Lung (tissue), 11 donors: ENCODE measurements at regions not wholly inside any gene's neighbourhood (a gene's known extent, or its start where the extent isn't known, plus 50 kb on each side); places are given as distances from the start of the nearest gene placed in this dataset.

Experiments used
- ATAC-seq: fragments of 200-7000 bp; cut with Tn5 transposase; one replicate; pipeline ENCODE4 v1.9.1; 2020; ENCODE audit warnings: moderate number of reproducible peaks; ENCODE audit not compliant: insufficient read depth, low FRiP score
- DNase-seq, 3 donors: peaks; one replicate each; pipeline ENCODE4 v3.0.0-alpha.2; 2013 to 2017
- H3K27ac ChIP-seq, 2 donors: one replicate each; pipeline ENCODE4 v1.5.1; 2013; ENCODE audit warnings: mild to moderate bottlenecking in 2 of 2, moderate library complexity in 2 of 2, control low read depth in 1 of 2, inconsistent platforms in 1 of 2, low read depth in 1 of 2, low read length in 1 of 2
- H3K27me3 ChIP-seq, 3 donors: one replicate each; pipeline ENCODE4 v1.5.1; 2013; ENCODE audit warnings: low read length in 2 of 3; ENCODE audit not compliant: control insufficient read depth in 3 of 3, insufficient read depth in 3 of 3
- H3K36me3 ChIP-seq, 4 donors: one replicate each; pipeline ENCODE4 v1.5.1; 2013; ENCODE audit warnings: low read length in 4 of 4, mild to moderate bottlenecking in 1 of 4, moderate library complexity in 1 of 4; ENCODE audit not compliant: control insufficient read depth in 4 of 4, insufficient read depth in 4 of 4
- H3K4me1 ChIP-seq, 5 donors: one replicate each; pipeline ENCODE4 v1.5.1; 2013; ENCODE audit warnings: low read length in 5 of 5, mild to moderate bottlenecking in 2 of 5, moderate library complexity in 1 of 5; ENCODE audit not compliant: control insufficient read depth in 5 of 5, insufficient read depth in 5 of 5
- H3K4me3 ChIP-seq: one replicate; pipeline ENCODE4 v1.5.1; 2013; ENCODE audit warnings: mild to moderate bottlenecking, control low read depth, moderate library complexity
- H3K9ac ChIP-seq, 2 donors: one replicate each; pipeline ENCODE4 v1.5.1; 2013; ENCODE audit warnings: low read length in 2 of 2, control low read depth in 1 of 2; ENCODE audit not compliant: insufficient read depth in 1 of 2
- H3K9me3 ChIP-seq, 4 donors: one replicate each; pipeline ENCODE4 v1.5.1; 2013; ENCODE audit warnings: low read length in 3 of 4, mild to moderate bottlenecking in 1 of 4, moderate library complexity in 1 of 4; ENCODE audit not compliant: control insufficient read depth in 4 of 4, insufficient read depth in 3 of 4
- CTCF ChIP-seq: IDR thresholded peaks from 2 replicates; pipeline ENCODE4 v1.5.1; 2012; ENCODE audit warnings: mild to moderate bottlenecking; ENCODE audit errors: control extremely low read depth, extremely low read depth
- WGBS, 2 donors: extraction: QIAGEN DNeasy Blood & Tissue Kit; methylation state at CpG; one replicate each; pipeline ENCODE4 v1.1.7; 2013; 5-methylcytosine and 5-hydroxymethylcytosine counted together
- donor health status: control.
- donor health status: control.
- donor health status: Bipolar disorder and iron deficiency.
- donor health status: healthy.
- donor health status: DM: yes; HTN: yes; CAD: no.

GRCh38 chr10:14431868-14432267 is 101.1 kb upstream of the FRMD4A start:
- ATAC-seq (no peak), DNase-seq (no peak)
- 92 to 95% methylated on average over 4 of the region's 4 CpGs for WGBS, 2 donors

GRCh38 chr10:14429043-14429700 is 98.4 kb upstream of the FRMD4A start:
- Histone ChIP-seq H3K4me3 (no peak overlapping the region), H3K36me3 (no peaks in the 10 kb centered on the region), H3K9ac (no peak overlapping the region), H3K9me3 (peaks cover 0 to 1% (median 0%) of the 10 kb centered on the region in 4 donors), H3K4me1 (no peaks in the 10 kb centered on the region), H3K27me3 (peaks cover 0 to 4% (median 3%) of the 10 kb centered on the region in 3 donors), H3K27ac (no peak overlapping the region)
- ATAC-seq (no peak), DNase-seq (no peak)
- WGBS, 2 donors: 47% methylated on average over 6 of the region's 6 CpGs
- no peak for TF ChIP-seq CTCF

More at GRCh38 chr10:14431868-14432267, 101.1 kb upstream of the FRMD4A start:
- Histone ChIP-seq H3K27me3 (peaks cover 0 to 4% (median 3%) of the 10 kb centered on the region in 3 donors), H3K9ac (no peak overlapping the region), H3K4me3 (no peak overlapping the region), H3K9me3 (no peaks in the 10 kb centered on the region), H3K36me3 (no peaks in the 10 kb centered on the region), H3K4me1 (no peaks in the 10 kb centered on the region), H3K27ac (no peak overlapping the region)
- TF ChIP-seq CTCF: no peak

GRCh38 chr10:14425034-14425433 is 94.3 kb upstream of the FRMD4A start:
- Histone ChIP-seq H3K9ac (no peak overlapping the region), H3K27ac (no peak overlapping the region), H3K9me3 (peaks cover 0 to 1% (median 0%) of the 10 kb centered on the region in 4 donors), H3K27me3 (peaks cover 0 to 4% (median 3%) of the 10 kb centered on the region in 3 donors), H3K36me3 (no peaks in the 10 kb centered on the region), H3K4me3 (no peak overlapping the region), H3K4me1 (no peaks in the 10 kb centered on the region)
- no peak for TF ChIP-seq CTCF
- WGBS, 2 donors: 93% methylated on average over 1 of the region's 1 CpG
- ATAC-seq (no peak), DNase-seq (peak in 1 of 3 donors; percentile 24)
